ENCODE measurements at regions not wholly inside any gene's neighbourhood (a gene's known extent, or its start where the extent isn't known, plus 50 kb on each side); places are given as distances from the start of the nearest gene placed in this dataset.
"Not testable (repeated sequence)": the region's sequence is repeated elsewhere in the genome, so short reads cannot be mapped to it uniquely, and the experiment has no call there.

DNA sequence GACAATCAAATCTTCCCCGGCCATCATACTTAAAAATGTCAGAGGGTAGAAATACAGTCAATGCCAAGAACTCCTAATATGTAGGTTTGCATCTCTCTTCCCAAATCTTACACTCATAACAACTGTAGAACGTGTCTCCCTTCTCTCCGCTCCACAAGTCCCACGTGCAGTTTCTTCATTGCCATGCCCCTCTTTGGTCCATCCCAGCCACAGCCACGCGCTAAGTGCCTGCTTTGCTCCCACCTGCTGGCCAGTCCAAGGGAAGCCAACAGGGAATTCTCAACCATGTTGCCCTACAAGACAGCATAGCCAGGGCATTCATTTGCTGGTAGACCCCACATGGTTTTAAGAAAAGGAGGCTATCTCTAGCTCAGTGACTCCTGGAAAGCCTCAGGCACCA, 420.6 kb upstream of the ISX start:
- no peak for DNase-seq (ENCODE audit: extremely low read depth, low read depth)
- no peak for TF ChIP-seq CTCF (IDR thresholded peaks at IDR 0.05; ENCODE audit: low read depth, low read length, missing control alignments)
- H3K4me3 ChIP-seq (replicated peaks; ENCODE audit: low read depth, low read length), result no peak overlapping the region

GRCh38 chr22:34669001-34669400, 397.0 kb upstream of the ISX start:
- TF ChIP-seq CTCF (IDR thresholded peaks at IDR 0.05; ENCODE audit: low read depth, low read length, missing control alignments), result no peak
- no peak overlapping the region for H3K4me3 ChIP-seq (replicated peaks; ENCODE audit: low read depth, low read length)
- no peak for DNase-seq (ENCODE audit: extremely low read depth, low read depth)

DNA sequence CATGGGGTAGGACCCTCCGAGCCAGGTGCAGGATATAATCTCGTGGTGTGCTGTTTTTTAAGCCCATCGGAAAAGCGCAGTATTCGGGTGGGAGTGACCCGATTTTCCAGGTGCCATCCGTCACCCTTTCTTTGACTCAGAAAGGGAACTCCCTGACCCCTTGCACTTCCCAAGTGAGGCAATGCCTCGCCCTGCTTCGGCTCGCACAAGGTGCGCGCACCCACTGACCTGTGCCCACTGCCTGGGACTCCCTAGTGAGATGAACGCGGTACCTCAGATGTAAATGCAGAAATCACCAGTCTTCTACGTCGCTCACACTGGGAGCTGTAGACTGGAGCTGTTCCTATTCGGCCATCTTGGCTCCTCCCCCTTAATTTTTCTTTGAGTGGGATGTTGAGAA, 382.9 kb upstream of the ISX start:
- not testable (repeated sequence) for DNase-seq (ENCODE audit: extremely low read depth, low read depth); H3K4me3 ChIP-seq (replicated peaks; ENCODE audit: low read depth, low read length)

DNA sequence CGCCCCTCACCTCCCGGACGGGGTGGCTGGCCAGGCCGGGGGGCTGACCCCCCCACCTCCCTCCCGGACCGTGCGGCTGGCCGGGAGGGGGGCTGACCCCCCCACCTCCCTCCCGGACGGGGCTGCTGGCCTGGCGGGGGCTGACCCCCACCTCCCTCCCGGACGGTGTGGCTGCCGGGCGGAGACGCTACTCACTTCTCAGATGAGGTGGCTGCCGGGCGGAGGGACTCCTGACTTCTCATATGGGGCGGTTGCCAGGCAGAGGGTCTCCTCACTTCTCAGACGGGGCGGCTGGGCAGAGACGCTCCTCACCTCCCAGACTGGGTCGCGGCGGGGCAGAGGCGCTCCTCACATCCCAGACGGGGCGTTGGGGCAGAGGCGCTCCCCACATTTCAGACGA, 381.7 kb upstream of the ISX start:
- DNase-seq (ENCODE audit: extremely low read depth, low read depth); H3K4me3 ChIP-seq (replicated peaks; ENCODE audit: low read depth, low read length): not testable (repeated sequence)

GRCh38 chr22:34687116-34687515, 378.8 kb upstream of the ISX start:
- no peak overlapping the region for H3K4me3 ChIP-seq (replicated peaks; ENCODE audit: low read depth, low read length)
- DNase-seq (ENCODE audit: extremely low read depth, low read depth), result no peak
- TF ChIP-seq CTCF (IDR thresholded peaks at IDR 0.05; ENCODE audit: low read depth, low read length, missing control alignments), result no peak

DNA sequence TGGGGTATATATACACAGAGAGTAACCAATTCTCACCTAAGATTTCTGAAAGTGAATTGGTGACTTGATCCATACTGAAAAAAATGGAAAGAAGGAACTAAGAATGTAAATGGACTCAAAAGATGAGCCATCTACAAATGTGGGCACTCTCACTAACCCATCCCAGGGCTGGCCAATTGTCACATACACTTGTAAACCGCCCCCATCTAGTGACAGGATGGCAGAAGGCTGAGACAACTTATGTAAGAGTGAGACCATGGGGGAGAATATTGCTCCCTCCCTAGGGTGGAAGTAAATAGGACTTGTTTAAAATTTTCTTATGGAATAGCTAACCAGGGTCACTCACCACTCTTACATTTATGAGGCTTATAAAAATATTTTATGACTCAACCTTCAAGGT, 377.1 kb upstream of the ISX start:
- no peak for DNase-seq (ENCODE audit: extremely low read depth, low read depth)
- no peak overlapping the region for H3K4me3 ChIP-seq (replicated peaks; ENCODE audit: low read depth, low read length)
- TF ChIP-seq CTCF (IDR thresholded peaks at IDR 0.05; ENCODE audit: low read depth, low read length, missing control alignments), result no peak

DNA sequence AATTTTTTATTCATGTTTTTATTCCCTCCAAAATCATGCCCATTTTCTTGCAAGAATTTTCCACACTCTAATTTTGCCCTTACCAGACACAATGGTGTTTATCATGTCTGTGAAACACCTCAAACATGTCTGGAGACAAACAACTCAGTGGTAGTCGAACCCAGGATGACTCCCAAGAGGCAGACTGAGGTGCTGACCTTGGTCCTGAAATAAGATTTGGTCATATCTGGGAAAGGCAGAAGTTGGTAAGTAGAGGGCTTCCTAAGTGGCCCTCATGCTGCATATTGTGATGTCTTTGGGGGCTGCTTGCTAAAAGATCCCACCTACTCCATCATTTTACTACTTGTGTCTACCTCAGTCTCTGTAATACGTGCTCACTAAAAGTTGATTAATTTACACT, 369.4 kb upstream of the ISX start:
- H3K4me3 ChIP-seq (replicated peaks; ENCODE audit: low read depth, low read length), result no peak overlapping the region
- TF ChIP-seq CTCF (IDR thresholded peaks at IDR 0.05; ENCODE audit: low read depth, low read length, missing control alignments), result no peak
- DNase-seq (ENCODE audit: extremely low read depth, low read depth), result no peak

- no peak for DNase-seq (ENCODE audit: extremely low read depth, low read depth)
- no peak for TF ChIP-seq CTCF (IDR thresholded peaks at IDR 0.05; ENCODE audit: low read depth, low read length, missing control alignments)
- no peak overlapping the region for H3K4me3 ChIP-seq (replicated peaks; ENCODE audit: low read depth, low read length)
Observed at GRCh38 chr22:34702279-34702678, 363.7 kb upstream of the ISX start.

All from HFF-Myc (cell line).